BJ (cell line): ENCODE measurements at regions not wholly inside any gene's neighbourhood (a gene's known extent, or its start where the extent isn't known, plus 50 kb on each side); places are given as distances from the start of the nearest gene placed in this dataset.

Source experiments
- CTCF ChIA-PET: fragments of 350-600 bp; formaldehyde crosslinking; extraction: SDS; loops from one replicate; lab custom pipeline; 2021; ENCODE audit warnings: antibody characterized with exemption, inconsistent platforms; lab: Yijun Ruan, JAX
- POLR2A ChIA-PET: fragments of 300-600 bp; sonication (Branson Sonifier 250); formaldehyde crosslinking; extraction: SDS; loops from one replicate; lab custom pipeline; 2021; ENCODE audit warnings: antibody characterized with exemption; lab: Charles Lee
- DNase-seq: peaks from one replicate; pipeline ENCODE4 v3.0.0-alpha.2; 2011; ENCODE audit warnings: low read depth
- H3K27me3 ChIP-seq: 2 replicates; pipeline ENCODE4 v1.6.0; 2011; ENCODE audit warnings: low read length; ENCODE audit not compliant: control insufficient read depth, insufficient read depth
- H3K36me3 ChIP-seq: 2 replicates; pipeline ENCODE4 v1.5.1; 2011; ENCODE audit warnings: low read length; ENCODE audit not compliant: control insufficient read depth, insufficient read depth
- H3K4me3 ChIP-seq: 2 replicates; pipeline ENCODE4 v1.5.1; 2011; ENCODE audit warnings: low read depth, mild to moderate bottlenecking, control low read depth, low read length
- TF ChIP-seq, protein P1 (sequence below): IDR thresholded peaks from 2 replicates; pipeline ENCODE4 v1.5.1; 2011; ENCODE audit warnings: low read depth, mild to moderate bottlenecking, control low read depth, inconsistent platforms, low read length, moderate library complexity; ENCODE audit not compliant: insufficient read depth

DNA sequence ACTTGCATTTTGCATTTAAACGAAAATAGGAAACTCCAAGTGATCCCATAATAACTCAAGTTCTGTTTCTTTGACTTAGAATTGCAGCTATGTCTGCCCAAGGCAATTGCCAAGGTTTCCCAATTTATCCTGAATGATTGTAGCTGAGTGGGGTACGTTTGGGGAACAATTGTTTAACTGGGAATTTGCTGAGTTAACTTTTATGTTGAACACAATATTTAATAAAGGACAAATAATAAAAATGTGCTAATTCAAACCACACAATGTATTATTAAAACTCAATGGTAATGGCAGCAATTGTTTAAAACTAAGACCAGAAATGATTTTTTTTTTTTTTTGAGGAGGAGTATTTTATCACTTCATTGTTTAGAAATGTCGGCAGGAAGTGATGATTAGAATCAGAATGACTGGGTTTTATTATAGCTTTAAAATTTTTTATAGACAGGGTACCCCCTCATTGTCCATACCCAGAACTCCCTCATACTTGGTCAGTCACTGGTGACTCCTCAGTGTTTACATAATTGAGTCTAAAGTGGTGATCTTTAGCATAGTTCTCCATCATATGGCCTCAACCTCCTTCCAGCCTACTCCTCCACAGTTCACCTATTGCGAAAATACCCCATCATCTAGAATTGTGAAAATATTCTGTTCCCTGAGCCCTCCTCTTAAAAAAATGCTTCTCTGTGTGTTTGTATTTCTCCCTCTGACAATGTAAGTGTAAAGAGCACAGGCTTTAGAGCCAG is 389.2 kb upstream of the CITED2 start:
- Histone ChIP-seq H3K27me3 (no peaks in the 10 kb centered on the region), H3K4me3 (no peak overlapping the region), H3K36me3 (no peaks in the 10 kb centered on the region; the same call in 1 of the 2 replicates)
- TF ChIP-seq, protein P1, sequence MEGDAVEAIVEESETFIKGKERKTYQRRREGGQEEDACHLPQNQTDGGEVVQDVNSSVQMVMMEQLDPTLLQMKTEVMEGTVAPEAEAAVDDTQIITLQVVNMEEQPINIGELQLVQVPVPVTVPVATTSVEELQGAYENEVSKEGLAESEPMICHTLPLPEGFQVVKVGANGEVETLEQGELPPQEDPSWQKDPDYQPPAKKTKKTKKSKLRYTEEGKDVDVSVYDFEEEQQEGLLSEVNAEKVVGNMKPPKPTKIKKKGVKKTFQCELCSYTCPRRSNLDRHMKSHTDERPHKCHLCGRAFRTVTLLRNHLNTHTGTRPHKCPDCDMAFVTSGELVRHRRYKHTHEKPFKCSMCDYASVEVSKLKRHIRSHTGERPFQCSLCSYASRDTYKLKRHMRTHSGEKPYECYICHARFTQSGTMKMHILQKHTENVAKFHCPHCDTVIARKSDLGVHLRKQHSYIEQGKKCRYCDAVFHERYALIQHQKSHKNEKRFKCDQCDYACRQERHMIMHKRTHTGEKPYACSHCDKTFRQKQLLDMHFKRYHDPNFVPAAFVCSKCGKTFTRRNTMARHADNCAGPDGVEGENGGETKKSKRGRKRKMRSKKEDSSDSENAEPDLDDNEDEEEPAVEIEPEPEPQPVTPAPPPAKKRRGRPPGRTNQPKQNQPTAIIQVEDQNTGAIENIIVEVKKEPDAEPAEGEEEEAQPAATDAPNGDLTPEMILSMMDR = no peak
- no peak for DNase-seq
- ChIA-PET POLR2A (interaction anchor here (0.6 to 2.5 kb wide), 7 partner anchors 91 to 422 kb away, joined by 3 to 24 read pairs (median 5); partner anchors contain the start of gene CITED2), CTCF (interaction anchor here (0.9 to 1.2 kb wide), 4 partner anchors 9 to 393 kb away, joined by 3 to 4 read pairs (median 3); partner anchors contain the start of gene CITED2)

DNA sequence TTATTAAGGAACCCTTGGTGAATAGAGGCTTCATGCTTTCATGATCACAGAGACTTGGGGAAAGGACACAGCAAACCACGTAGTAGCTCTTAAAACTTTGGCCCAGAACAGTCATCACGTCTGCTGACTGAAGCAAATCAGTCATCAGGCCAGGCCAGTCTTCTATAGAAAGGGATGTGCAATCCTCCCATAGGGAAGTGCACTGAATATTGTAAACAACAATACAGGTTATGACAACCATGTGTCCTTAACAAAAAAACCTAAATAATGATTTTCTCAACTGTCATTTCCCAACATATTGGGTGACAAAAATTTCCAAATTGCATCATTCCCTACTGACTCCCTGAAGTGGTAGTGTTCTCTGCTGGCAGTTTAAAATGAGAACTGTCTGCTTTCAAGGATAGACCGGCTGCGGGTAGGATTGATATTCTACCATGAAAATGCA is 388.2 kb upstream of the CITED2 start:
- Histone ChIP-seq H3K4me3 (no peak overlapping the region), H3K27me3 (no peaks in the 10 kb centered on the region), H3K36me3 (no peaks in the 10 kb centered on the region; the same call in 1 of the 2 replicates)
- TF ChIP-seq, protein P1 = no peak
- CTCF ChIA-PET = interaction anchor here (0.6 to 1.6 kb wide), 3 partner anchors 35 to 543 kb away, joined by 3 to 4 read pairs (median 3); partner anchors contain the start of gene CITED2
- POLR2A ChIA-PET = interaction anchor here (0.6 to 0.9 kb wide), 2 partner anchors 286 to 393 kb away, joined by 3 to 6 read pairs; no protein-coding TSS in a partner anchor
- no peak for DNase-seq

DNA sequence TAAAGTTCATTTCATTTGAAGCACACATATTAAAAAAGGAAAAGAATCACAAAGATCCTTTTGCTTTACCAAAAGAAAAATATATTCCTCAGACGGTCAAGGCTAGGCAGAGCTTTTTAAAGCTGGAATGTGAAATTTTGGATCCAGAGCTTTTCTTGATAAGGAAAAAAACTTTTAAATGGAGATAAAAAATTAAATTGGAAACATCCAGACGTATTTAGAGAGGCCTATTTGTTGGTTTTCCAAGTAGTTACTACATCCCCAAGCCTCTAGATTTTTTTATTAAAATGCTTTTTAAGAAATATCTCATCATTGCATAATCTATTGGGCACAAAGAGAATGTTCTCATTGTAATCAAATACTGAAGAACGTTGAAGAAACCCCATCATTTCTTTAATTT is 385.7 kb upstream of the CITED2 start:
- Histone ChIP-seq H3K4me3 (no peak overlapping the region), H3K27me3 (no peaks in the 10 kb centered on the region), H3K36me3 (no peaks in the 10 kb centered on the region; the same call in 1 of the 2 replicates)
- ChIA-PET POLR2A (no interaction called here), CTCF (interaction anchor here (0.7 kb wide), 1 partner anchor 224 kb away, joined by 3 read pairs; no protein-coding TSS in a partner anchor)
- TF ChIP-seq, protein P1 = no peak
- no peak for DNase-seq

DNA sequence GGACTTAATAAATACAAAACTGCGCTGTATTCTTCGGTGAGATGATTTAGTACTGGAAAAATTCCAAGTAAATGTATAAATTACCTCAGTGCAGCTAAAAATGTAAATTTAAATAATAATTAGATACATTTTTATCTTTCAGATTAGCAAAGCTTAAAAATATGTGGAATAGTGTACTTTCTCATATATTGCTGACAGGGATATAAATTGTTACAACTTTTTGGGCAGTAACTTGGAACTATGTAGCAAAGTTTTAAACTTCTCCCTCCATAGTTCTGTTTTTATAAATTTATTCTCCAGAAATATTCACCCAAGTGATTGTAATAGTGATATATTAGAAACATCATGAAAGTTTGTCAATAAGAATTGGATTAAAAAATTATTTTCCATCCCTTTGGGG is 384.6 kb upstream of the CITED2 start:
- CTCF ChIA-PET = no interaction called here
- Histone ChIP-seq H3K4me3 (no peak overlapping the region), H3K27me3 (no peaks in the 10 kb centered on the region), H3K36me3 (no peaks in the 10 kb centered on the region; the same call in 1 of the 2 replicates)
- POLR2A ChIA-PET = no interaction called here
- TF ChIP-seq, protein P1 = no peak
- DNase-seq = no peak

DNA sequence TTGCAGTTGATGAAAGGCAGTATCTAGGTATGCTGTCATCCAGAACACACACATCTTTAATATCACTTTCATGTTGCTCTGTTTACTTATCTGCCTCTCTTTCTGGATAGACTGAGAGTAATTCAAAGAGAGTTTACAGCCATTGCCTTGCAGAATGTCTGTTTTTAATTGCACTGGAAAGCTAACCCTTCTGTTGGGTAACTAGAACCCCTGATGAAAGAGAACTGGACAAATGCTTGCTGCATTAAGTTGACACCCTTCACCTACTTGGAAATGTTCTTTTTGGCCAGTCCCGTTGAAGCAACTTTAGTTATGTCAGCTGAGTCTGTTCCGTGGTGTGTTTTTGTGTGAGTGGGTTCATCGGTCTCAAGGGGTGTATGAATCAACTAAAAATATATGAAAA is 383.8 kb upstream of the CITED2 start:
- no peak overlapping the region for H3K4me3 ChIP-seq
- CTCF ChIA-PET = no interaction called here
- POLR2A ChIA-PET = interaction anchor here (0.6 to 1.9 kb wide), 3 partner anchors 181 to 864 kb away, joined by 3 to 9 read pairs (median 4); partner anchors contain the start of gene CITED2
- no peaks in the 10 kb centered on the region for H3K27me3 ChIP-seq
- DNase-seq = no peak
- no peaks in the 10 kb centered on the region; the same call in 1 of the 2 replicates for H3K36me3 ChIP-seq
- TF ChIP-seq, protein P1 = no peak
